Natural killer cell (primary cell): ENCODE measurements at regions not wholly inside any gene's neighbourhood (a gene's known extent, or its start where the extent isn't known, plus 50 kb on each side); places are given as distances from the start of the nearest gene placed in this dataset.
"Not testable (repeated sequence)": the region's sequence is repeated elsewhere in the genome, so short reads cannot be mapped to it uniquely, and the experiment has no call there.

ENCODE experiments used
- ATAC-seq, 3 donors: fragments of 150-1000 bp in 2 of 3; fragments of 200-7000 bp in 1 of 3; cut with Tn5 transposase; 1 replicate in 1 of 3; 2 replicates in 2 of 3; pipeline ENCODE4 v1.10.0; 2021; ENCODE audit warnings: mild to moderate bottlenecking in 2 of 3, moderate library complexity in 2 of 3
- DNase-seq, 2 donors: peaks; one replicate each; pipeline versions ENCODE4 v3.0.0 to v3.0.0-alpha.2; 2013 to 2021; ENCODE audit warnings: mixed read lengths in 1 of 2
- H3K27ac ChIP-seq: one replicate; pipeline ENCODE4 v1.5.1; 2013; ENCODE audit warnings: mild to moderate bottlenecking, low read length
- H3K27me3 ChIP-seq: one replicate; pipeline ENCODE4 v1.6.1; 2013; ENCODE audit warnings: low read length; ENCODE audit not compliant: control insufficient read depth, insufficient read depth
- H3K36me3 ChIP-seq: one replicate; pipeline ENCODE4 v1.6.1; 2013; ENCODE audit warnings: low read length; ENCODE audit not compliant: control insufficient read depth, insufficient read depth
- H3K4me1 ChIP-seq: one replicate; pipeline ENCODE4 v1.6.1; 2013; ENCODE audit warnings: low read length; ENCODE audit not compliant: control insufficient read depth, insufficient read depth
- H3K4me3 ChIP-seq: one replicate; pipeline ENCODE4 v1.5.1; 2013; ENCODE audit warnings: low read length
- H3K9me3 ChIP-seq: one replicate; pipeline ENCODE4 v1.6.1; 2013; ENCODE audit warnings: low read length; ENCODE audit not compliant: control insufficient read depth, insufficient read depth
- H3K27ac Mint-ChIP-seq, 2 donors: one replicate each; pipeline ENCODE4 v1.8.0; 2022; ENCODE audit warnings: mild to moderate bottlenecking in 2 of 2, mixed read lengths in 2 of 2, moderate library complexity in 1 of 2
- H3K27me3 Mint-ChIP-seq, 2 donors: one replicate each; pipeline ENCODE4 v1.8.0; 2022; ENCODE audit warnings: low read depth in 2 of 2, mixed read lengths in 2 of 2
- H3K36me3 Mint-ChIP-seq: one replicate; pipeline ENCODE4 v1.8.0; 2022; ENCODE audit warnings: mixed read lengths
- H3K4me1 Mint-ChIP-seq, 2 donors: one replicate each; pipeline ENCODE4 v1.8.0; 2022; ENCODE audit warnings: mixed read lengths in 2 of 2
- H3K4me3 Mint-ChIP-seq: one replicate; pipeline ENCODE4 v1.8.0; 2022; ENCODE audit warnings: mild to moderate bottlenecking, moderate library complexity, mixed read lengths
- H3K9me3 Mint-ChIP-seq, 2 donors: one replicate each; pipeline ENCODE4 v1.8.0; 2022; ENCODE audit warnings: mixed read lengths in 2 of 2
- CTCF ChIP-seq: fragments of 200-600 bp; IDR thresholded peaks from one replicate; pipeline ENCODE4 v1.8.0; 2022; ENCODE audit warnings: antibody characterized with exemption
- WGBS: methylation state at CpG from one replicate; pipeline ENCODE4 v1.1.7; 2013; ENCODE audit warnings: missing lambda C conversion rate; ENCODE audit not compliant: insufficient coverage; 5-methylcytosine and 5-hydroxymethylcytosine counted together
- intact Hi-C: fragments of 100-400 bp; cut with micrococcal nuclease; formaldehyde crosslinking; loops from one replicate; pipeline ENCODE4 v1.14.2; 2022

DNA sequence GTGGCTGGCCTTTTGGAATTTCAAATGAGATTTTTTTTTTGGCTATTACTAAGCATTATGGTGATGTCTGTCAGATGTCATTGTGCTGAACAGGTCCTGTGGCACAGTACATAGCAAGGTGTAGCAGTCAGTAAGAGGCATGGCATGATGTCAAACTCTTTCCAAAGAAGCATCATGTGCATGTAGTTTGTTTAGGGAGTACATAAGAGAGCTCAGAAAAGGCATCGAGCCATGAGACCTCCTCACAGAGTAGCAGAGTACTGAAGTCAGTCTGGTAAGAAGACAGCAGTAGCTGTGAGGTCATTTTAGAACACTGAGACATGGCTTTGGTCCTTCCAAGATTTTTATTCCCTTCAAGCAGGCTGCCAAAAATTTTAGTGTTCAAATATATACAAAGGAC, 134.9 kb upstream of the SPRED1 start:
- WGBS = 80% methylated on average over 1 of the region's 1 CpG

DNA sequence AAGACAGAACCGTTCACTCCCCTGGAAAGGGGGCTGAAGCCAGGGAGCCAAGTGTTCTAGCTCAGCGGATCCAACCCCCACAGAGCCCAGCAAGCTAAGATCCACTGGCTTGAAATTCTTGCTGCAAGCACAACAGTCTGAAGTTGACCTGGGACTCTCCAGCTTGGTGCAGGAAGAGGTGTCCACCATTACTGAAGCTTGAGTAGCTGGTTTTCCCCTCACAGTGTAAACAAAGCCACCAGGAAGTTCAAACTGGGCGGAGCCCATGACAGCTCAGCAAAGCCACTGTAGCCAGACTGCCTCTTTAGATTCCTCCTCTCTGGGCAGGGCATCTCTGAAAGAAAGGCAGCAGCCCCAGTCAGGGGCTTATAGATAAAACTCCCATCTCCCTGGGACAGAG, 132.8 kb upstream of the SPRED1 start:
- Mint-ChIP-seq H3K4me1 (peaks cover 0 to 21% of the 10 kb centered on the region in 2 donors), H3K27me3 (peaks cover 0 to 16% of the 10 kb centered on the region in 2 donors)
- H3K27ac Mint-ChIP-seq, H3K36me3 Mint-ChIP-seq, H3K9me3 Mint-ChIP-seq, H3K9me3 ChIP-seq, intact Hi-C loops, H3K27me3 ChIP-seq, H3K27ac ChIP-seq, H3K4me3 Mint-ChIP-seq, H3K36me3 ChIP-seq, H3K4me1 ChIP-seq, DNase-seq, H3K4me3 ChIP-seq: not testable (repeated sequence)
- WGBS = 91% methylated on average over 3 of the region's 3 CpGs
- ATAC-seq = peak in 1 of 3 donors; percentile 22

More for the DNA sequence above, 134.9 kb upstream of the SPRED1 start:
- H3K36me3 ChIP-seq = no peaks in the 10 kb centered on the region
- DNase-seq (no peak), ATAC-seq (no peak)
- Mint-ChIP-seq H3K4me1 (peaks cover 0 to 21% of the 10 kb centered on the region in 2 donors), H3K36me3 (no peaks in the 10 kb centered on the region), H3K4me3 (no peak overlapping the region), H3K27me3 (peaks cover 0 to 19% of the 10 kb centered on the region in 2 donors), H3K9me3 (peaks cover 2 to 6% of the 10 kb centered on the region in 2 donors), H3K27ac (no peak overlapping the region)
- no peaks in the 10 kb centered on the region for H3K27me3 ChIP-seq
- H3K27ac ChIP-seq = no peak overlapping the region
- peaks cover 9% of the 10 kb centered on the region for H3K4me1 ChIP-seq
- no peak overlapping the region for H3K4me3 ChIP-seq
- no peaks in the 10 kb centered on the region for H3K9me3 ChIP-seq
- no peak for TF ChIP-seq CTCF
- intact Hi-C loops = no loop called here

GRCh38 chr15:38127306-38127771, 125.3 kb upstream of the SPRED1 start:
- H3K9me3 ChIP-seq = no peaks in the 10 kb centered on the region
- DNase-seq (no peak), ATAC-seq (peak in 1 of 3 donors; percentile 54)
- no peak overlapping the region for H3K27ac ChIP-seq
- 84% methylated on average over 1 of the region's 1 CpG for WGBS
- Mint-ChIP-seq H3K4me1 (peaks cover 0 to 5% of the 10 kb centered on the region in 2 donors), H3K27ac (no peak overlapping the region), H3K4me3 (no peak overlapping the region), H3K36me3 (no peaks in the 10 kb centered on the region), H3K9me3 (no peaks in the 10 kb centered on the region), H3K27me3 (peaks cover 15 to 31% of the 10 kb centered on the region in 2 donors)
- peaks cover 13% of the 10 kb centered on the region for H3K4me1 ChIP-seq
- intact Hi-C loops = no loop called here
- H3K36me3 ChIP-seq = no peaks in the 10 kb centered on the region
- no peak for TF ChIP-seq CTCF
- no peak overlapping the region for H3K4me3 ChIP-seq
- peaks cover 2% of the 10 kb centered on the region for H3K27me3 ChIP-seq

DNA sequence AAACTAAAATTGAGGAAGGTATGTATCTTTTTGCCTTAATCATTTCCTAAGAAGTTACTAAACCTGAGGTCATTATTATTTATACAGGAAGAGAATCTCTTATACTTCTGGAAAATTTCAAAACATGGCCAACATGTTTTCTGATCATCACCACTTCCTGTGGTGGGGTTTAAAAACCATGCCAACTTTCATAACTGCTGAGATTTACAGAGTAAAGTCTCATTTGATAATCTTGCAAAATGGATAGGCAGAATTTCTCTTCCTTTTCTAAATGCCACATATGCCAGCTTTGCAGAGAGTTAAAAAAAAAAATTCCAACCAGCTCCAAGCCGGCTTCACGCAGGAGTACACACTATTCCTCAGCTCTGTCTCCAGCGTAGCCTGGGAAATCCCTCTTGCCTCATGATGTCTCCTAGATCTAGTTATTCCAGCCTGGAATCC, 124.3 kb upstream of the SPRED1 start:
- H3K4me3 ChIP-seq = no peak overlapping the region
- peaks cover 13% of the 10 kb centered on the region for H3K4me1 ChIP-seq
- no peak overlapping the region for H3K4me3 Mint-ChIP-seq
- H3K27ac Mint-ChIP-seq = no peak overlapping the region
- H3K9me3 Mint-ChIP-seq = no peaks in the 10 kb centered on the region
- H3K36me3 ChIP-seq = no peaks in the 10 kb centered on the region
- no peak for TF ChIP-seq CTCF
- H3K4me1 Mint-ChIP-seq = peaks cover 0 to 5% of the 10 kb centered on the region in 2 donors
- no peak overlapping the region for H3K27ac ChIP-seq
- no peaks in the 10 kb centered on the region for H3K9me3 ChIP-seq
- peaks cover 2% of the 10 kb centered on the region for H3K27me3 ChIP-seq
- ATAC-seq = no peak
- H3K36me3 Mint-ChIP-seq = no peaks in the 10 kb centered on the region
- 82% methylated on average over 3 of the region's 3 CpGs for WGBS
- intact Hi-C loops = no loop called here
- peaks cover 11 to 31% of the 10 kb centered on the region in 2 donors for H3K27me3 Mint-ChIP-seq
- DNase-seq = no peak
